ENCODE measurements at regions not wholly inside any gene's neighbourhood (a gene's known extent, or its start where the extent isn't known, plus 50 kb on each side); places are given as distances from the start of the nearest gene placed in this dataset.

DNA sequence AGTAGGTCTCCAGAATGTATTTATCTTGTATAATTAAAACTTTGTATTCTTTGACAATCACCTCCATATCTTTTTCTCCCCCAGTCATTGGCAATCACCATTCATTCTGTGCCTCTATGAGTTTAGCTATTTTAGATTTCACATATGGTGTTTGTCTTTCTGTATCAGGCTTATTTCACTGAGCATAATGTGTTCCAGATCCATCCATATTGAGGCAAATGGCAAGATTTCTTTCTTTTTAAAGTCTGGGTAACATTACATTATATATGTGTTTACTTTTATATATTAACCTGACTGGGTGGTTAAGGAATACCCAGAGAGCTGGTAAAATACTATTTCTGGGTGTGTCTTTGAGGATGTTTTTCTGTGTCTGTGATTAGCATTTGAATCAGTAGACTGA lies 486.6 kb downstream of the SQOR start:
- no peak for DNase-seq

DNA sequence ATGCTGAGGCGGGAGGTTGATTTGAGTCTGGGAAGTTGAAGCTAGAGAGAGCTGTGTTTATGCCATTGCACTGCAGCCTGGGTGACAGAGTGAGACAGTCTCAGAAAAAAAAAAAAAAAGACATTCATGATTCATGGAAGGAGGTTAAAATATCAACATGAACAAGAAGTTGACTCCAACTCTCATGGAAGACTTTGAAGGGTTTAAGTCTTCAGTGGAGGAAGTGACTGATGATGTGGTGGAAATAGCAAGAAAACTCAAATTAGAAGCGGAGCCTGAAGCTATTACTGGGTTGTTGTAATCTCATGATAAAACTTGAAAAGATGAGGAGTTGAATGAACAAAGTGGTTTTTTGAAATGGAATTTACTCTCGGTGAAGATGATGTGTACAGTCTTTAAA lies 491.8 kb downstream of the SQOR start:
- no peak for DNase-seq

DNA sequence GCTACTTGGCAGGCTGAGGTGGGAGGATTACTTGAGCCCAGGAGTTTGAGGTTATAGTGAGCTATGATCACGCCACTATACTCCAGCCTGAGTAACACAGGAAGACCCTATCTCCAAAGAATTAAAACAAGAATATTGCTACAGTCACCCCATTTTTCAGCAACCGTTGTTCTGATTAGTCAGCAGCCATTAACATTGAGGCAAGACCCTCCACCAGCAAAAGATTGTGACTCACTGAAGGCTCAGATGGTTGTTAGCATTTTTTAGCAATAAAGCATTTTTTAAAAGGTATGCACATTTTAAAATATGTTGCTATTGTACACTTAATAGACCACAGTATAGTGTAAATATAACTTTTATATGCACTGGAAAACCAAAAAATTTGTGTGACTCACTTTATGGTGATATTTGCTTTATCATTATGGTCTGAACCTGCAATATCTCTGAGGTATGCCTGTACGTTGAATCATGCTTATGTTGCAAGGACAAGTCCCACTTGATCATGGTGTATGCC lies 492.6 kb downstream of the SQOR start:
- DNase-seq, result no peak

DNA sequence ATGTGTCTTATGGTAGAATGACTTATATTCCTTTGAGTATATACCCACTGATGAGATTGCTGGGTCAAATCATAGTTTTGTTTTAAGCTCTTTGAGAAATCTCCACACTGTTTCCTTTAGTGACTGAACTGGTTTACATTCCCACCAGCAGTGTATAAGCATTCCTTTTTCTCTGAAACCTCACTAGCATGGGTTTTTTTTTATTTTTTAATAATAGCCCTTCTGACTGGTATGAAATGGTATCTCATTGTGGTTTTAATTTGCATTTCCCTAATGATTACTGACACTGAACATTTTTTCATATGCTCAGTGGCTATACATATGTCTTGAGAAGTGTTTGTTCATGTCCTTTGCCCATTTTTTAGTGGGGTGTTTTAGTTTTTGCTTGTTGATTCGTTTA lies 494.3 kb downstream of the SQOR start:
- DNase-seq, result no peak

DNA sequence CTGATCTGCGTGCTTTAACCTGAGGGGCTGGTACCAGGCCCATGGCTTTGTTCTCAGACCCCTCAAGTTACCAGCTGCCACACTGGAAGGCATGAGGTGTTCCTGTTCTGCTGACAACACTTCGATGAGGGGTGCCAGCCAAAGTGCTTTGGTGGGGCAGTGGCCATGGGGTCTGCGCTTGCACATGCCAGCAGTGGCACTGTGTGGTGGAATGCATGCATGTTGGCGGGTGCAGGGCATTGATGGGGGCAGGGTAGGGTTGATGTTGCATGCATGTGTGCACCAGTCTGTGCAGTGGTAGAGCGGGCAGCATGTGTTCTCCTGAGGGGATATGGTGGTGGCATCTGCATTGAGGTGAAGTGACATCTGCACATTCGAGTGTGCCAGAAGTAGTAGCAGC lies 497.0 kb downstream of the SQOR start:
- no peak for DNase-seq

DNA sequence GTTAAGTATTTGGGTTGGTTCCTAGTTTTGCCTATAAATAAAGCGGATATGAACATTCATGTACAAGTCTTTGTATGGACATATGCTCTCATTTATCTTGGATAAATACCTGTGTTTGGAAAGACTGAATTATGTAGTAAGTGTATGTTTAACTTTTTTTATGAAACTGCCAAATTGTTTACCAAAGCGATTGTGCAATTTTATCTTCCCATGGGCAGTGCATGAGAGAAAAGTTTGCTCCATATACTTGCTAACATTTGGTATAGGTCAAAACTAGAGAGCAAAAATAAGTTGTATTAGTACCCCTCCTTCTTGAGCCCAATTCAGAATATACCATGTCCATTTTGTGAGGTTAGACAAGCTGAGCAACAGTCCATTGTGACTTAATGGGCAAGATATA lies 502.6 kb downstream of the SQOR start:
- DNase-seq, result no peak

DNA sequence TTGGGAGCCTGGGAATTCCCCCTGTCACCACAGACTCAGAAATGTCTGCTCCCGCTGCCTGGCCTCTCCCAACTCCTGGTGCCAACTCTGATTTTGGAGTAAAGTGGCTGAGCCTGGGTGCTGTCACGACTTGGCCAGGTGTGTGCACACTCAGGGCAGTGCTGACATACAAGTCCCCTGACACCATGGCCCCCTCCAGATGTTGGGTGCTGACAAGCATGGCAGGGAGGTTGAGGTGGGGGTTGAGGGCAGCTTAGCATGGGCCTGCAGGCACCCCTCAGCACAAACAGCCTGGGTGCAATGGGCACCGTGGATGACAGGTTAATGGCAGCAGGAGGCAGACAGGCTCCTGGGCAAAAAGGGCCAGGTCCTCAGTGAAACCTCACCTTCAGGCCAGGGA lies 511.2 kb downstream of the SQOR start:
- no peak for DNase-seq

DNA sequence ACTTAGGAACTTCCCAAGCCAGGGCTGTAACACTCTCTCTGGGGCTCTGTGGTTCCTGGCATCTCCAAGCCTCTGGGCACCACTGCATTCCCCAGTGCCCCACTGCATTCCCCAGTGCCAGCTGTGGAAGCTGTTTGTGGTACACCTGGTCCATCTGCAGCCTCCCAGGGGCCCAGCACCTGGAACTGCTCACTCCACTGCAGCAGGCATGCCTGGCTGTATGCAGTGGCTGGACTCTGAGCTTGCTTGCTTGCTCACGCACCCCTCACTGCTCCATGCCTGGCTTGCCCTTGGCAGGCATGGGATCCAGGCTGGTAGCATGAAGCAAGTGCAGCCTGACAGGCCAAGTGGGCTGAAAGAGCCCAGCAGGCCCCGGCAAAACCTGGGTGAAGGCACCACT lies 512.1 kb downstream of the SQOR start:
- no peak for DNase-seq

DNA sequence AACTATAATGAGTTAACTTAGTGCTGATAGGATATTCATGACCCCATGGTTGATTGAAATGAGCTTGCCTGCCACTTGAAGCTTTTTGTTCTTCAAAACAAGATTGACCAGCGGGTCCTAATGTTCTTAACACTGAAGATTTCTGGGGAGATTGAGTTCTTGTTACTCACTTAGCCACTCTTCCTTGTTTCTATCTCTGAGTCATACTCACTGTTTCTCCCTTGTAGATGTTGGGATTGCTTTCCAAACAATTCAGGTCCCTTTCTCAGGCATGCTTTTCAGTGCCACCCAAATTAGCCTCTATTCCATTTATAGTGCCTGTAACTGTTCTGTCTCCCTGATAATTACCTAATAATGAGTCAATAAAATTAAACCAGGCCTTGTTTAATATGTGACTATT lies 517.0 kb downstream of the SQOR start:
- no peak for DNase-seq

DNA sequence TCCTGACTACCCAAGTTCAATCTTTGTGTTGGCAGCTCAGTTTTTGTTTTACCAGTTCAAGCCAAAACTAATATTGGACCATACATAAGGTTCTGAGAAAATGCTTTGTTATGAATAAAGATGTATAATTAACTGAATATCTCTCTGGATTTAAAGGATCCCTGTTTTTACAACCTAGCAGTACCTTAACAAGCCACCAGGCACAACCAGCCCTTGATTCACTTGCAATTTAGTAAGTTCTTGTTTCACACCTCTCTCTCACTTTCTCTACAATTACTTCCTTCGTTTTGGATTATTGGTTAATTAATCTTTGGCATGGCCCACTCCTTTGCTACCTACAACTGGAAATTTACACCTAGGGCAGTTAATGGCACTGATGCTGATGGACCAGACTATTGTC lies 531.9 kb downstream of the SQOR start:
- no peak for DNase-seq

DNA sequence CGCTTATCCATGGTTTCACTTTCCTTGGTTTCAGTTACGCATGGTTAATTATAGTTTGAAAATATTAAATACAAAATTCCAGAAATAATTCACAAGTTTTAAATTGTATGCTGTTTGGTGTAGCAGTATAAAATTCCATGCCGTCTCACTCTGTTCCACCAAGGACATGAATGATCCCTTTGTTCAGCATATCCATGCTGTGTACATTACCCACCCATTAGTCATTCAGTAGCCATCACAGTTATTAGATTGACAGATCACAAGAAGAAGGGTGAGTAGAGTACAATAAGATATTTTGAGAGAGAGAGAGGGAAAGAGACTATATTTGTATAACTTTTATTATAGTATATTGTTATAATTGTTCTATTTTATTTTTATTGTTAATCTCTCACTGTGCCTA lies 535.5 kb downstream of the SQOR start:
- no peak for DNase-seq

DNA sequence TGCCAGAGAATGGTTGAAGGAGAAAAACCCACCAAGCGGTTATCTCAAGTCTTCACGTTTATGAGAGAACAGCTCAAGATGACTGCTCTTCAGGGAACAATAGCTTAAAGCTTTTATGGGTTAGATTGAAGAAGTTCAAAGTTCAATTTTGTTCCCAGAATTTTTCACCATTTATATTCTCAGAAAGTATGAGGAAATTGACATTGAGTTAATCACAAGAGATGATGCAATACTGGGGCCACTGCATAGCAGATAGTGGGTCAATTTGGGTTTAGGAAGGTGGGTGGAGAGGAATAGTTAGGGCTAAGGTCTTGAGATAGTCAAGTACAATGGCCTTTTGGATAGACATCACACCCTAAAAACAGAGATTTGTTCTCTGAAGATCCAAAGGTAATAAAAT lies 539.3 kb downstream of the SQOR start:
- DNase-seq, result no peak

DNA sequence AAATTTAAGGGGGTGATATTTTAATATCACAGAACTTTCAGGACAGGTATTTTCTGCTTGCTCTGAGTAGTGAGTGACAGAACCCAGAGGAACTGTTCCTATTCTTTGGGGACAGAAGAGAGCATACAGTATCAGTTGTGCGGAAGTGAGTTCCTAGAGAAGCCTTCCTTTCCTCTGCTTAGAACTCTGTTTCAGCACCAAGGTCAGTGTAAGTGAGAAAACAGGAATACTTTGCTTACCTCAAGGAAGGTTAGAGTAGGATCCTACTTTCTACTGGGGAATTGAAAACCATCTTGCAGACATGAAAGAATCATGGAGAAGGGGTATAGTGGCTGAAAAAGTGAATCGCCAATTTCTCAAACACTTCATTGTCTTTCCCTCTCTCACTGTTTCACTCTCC lies 542.4 kb downstream of the SQOR start:
- DNase-seq, result no peak

DNA sequence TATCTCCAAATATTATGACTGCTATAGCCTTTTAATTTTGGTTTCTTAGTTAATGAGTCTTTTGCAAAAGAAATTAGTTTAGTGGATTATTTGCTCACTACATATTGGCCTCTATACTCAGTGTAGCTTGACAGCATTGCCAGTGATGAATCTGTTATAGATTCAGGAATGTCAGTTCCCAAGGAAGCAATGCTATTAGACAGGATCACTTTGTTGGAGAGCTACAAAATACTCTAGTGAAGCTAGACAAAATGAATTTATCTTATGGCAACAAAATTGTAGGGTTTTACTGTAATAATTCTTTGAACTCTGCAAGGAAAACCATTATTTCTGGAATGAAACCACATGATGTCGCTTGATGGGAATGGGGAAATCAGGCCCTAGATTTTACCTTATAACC lies 543.3 kb downstream of the SQOR start:
- DNase-seq, result no peak

DNA sequence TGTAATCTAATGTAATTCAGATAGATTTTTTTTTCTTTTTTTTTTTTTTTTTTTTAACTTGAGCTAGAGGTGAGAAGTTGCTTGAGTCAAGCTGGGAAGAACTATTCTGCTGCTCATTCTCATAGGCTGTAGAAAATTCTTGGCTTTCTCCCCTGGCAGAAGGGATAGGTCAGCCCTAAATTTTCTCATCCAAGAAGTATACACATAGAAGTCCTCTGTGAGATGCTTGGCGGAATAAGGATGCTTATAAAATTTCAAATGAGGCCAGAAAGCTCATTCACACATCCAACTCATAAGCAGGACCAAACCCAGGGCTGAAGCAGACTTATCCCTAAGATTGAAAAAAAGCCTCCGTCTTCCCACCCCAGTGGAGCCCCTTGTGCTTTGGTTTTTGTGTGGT lies 572.5 kb downstream of the SQOR start:
- DNase-seq, result no peak

DNA sequence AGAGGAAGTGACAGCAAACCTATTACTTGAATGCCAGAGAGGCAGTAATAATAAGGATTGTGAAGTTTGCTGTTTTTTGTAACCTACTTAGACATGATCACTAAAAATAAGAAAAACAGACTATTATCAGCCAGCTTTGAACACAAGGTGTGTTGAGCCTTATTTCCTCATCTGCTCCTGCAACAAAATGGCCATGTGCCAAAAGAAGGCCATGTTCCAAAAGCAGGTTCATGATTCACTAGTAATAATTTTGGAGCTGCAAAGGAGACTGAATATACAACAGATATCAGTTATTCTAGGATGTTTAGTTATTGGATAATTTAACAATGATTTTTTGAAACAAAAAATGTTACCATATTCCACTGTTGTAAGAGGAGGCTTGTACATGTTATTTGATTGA lies 578.7 kb downstream of the SQOR start:
- no peak for DNase-seq

DNA sequence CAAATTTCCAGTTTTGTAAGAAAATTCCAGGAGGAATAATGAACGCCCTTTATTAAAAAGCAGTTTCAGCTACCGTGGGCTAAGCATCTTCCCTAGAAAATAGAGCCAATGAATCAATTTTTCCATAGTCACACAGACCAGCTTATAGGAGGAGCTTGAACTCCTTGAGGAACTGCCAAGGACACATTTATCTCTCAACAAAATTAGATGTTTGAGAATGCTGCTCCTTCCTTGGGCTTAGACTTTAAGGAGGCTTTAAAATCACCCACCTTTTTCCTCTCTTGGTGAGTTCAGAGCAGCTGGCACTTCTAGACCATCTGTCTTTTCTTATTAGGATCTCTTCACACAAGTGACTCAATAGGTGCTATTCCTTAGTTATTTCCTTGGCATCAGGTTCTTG lies 588.0 kb downstream of the SQOR start:
- DNase-seq, result no peak

DNA sequence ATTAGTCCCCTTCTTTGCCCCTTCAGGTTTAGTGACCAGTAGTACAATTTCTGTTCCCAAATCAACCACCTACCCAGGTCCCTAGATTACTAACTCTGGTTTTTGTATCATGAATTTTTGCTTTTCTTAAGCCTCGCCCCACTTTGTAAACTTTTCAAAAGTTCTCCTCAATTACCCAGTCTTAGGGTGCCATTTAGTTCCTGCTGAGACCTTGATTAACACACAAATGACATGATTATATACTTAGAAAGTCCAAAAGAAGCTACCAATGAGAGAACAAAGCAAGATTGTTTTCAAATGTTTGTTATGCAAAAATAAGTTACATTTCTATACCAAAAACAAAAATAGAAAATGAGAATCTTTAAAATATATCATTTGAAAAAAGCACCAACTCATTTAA lies 594.4 kb downstream of the SQOR start:
- DNase-seq, result no peak

DNA sequence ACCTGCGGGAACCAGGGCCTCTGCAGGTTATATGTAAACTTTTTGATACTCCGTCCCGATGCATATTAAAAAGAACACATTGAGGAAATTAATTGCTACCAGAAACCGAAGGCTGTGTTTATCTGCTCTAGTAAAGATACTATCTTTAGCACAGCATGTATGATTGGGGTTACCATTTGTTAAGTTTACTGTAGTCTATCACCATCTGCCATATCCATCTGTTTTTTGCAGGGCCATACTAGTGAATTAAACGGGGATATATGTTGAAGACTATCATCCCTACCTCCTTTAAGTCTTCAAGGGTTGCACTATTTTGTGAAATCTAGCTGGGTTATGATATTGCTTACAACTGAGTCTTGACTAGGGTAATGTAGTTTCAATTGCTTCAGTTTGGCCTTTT lies 597.0 kb downstream of the SQOR start:
- no peak for DNase-seq

DNA sequence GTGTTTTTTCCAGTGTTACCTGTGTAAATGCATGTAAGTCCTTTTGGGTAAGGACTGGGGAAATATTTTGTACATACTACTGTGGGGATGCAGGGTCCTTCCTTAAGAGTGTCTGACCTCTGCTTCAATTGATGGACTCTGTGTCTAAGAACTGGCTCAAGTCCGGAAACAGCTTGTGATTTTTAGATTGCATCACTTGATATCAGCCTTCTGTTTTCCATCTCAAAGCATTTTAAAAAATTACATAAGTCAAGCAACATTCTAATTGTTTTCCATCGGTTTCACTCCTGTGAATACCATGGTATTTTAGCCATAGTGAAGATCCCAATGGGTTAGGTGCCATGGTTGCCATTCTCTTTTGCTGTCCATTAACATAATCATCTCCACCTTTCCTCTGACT lies 597.6 kb downstream of the SQOR start:
- no peak for DNase-seq

DNA sequence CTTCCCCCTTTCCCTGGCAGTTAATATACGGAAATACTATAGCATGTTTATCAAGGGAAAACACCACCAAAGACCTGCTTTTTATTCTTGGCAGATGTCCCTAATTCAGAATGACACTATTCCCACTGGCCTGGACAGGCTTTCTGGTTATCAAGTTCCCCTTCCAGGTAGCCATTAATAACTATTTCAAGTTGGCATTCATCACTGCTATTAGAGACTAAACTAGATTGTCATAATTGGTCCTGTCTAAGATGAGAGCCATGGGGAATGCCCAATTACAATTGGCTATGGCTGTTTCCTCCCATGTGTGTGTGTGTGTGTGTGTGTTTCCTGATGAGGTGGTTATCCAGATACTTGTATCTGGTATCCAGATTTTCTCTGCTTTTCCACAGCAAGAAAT lies 608.1 kb downstream of the SQOR start:
- no peak for DNase-seq

DNA sequence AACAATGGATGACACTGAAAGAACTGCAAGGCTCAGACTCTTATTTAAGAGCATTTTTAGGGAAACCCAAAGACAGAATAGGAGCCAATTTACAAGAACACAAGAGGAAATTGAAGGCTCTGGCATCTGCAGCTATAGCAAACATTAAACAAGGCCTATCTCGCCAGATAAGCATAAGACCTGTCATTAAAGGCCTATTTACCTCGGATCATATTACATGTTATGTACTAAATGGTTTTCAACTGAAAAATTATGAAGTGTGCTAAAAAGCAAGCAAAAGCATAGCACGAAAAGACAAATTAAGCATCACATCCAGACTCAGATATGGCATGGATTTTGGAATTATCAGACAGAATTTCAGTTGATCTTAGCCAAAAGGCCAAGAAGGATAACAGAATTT lies 617.1 kb downstream of the SQOR start:
- DNase-seq, result peak; percentile 90

DNA sequence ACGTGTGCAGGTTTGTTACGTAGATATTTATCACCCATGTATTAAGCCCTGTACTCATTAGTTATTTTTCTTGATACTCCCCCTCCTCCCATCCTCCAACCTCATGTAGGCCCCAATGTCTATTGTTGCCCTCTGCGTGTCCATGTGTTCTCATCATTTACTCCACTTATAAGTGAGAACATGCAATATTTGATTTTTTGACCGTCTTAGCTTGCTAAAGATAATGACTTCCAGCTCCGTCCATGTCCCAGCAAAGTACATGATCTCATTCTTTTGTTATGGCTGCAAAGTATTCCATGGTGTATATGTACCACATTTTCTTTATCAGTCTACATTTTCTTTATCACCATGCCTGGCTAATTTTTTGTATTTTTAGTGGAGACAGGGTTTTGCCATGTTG lies 623.2 kb downstream of the SQOR start:
- DNase-seq, result no peak

DNA sequence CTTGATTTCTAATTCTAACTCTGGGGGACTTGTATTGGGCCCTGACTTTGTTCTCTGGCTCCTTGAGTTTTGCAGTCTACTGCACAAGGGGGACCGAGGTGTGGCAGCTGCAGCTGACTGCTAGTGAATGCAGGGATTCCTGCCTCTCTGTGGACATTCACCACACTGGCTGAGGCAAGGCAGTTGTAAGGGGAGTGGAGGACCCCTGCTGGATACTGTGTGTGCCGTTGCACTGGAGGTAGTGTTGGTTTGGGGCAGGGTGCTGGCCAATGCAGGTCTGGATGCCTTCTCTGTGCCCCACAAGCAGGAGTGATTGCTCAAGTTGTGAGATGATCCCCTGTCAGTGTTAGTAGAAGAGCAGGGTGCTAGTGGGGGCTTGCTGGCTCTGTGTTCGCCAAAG lies 626.1 kb downstream of the SQOR start:
- no peak for DNase-seq

DNA sequence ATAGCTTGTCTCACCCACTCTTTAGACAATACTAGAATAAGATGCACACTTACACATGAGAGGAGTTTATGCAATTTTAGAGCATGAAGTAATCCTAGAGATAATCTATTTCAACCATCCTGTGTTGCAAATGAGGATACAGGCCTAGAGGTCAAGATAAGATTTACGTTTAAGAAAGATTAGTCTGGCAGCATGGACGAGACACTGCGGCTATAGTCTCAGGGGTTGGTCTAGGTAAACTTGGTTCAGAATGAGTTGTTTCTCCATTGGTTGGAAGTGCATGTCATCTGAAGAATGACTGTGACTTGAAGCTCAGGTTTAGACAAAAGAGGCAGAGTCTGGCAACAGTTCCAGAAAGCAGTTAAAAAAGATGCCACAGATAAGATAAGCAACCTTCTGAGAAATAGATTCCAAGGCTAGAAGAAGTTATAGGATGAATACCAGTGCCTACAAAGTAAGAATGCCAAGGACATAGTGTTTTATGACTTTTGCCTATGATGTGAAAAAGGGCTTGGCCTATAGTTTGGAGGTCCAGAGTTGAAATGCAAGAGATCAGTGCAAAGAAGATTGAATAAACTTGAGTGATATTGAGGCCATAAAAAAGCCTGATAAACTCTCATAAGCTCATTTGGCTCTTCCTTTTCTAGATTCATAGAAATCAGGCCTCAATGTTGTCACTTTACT lies 631.0 kb downstream of the SQOR start:
- DNase-seq, result no peak

DNA sequence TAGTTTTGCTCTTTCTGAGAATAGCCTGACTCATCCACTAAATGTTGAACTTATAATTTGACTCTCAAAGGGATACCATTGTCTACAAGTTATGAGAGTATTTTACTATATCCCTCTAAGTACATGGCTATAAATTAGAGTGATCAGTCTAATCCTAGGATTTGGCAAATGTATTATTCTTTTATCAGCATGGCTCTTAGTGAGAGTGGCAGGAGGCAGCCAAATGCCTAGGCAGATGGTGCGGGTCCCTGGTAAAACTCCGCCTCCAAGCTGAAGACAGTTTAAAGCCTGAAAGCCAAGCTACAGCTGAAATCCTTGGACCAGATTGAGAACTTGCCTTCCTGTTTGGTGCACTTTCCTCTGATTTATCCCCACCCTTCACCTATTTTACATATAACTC lies 631.8 kb downstream of the SQOR start:
- no peak for DNase-seq

All from NCI-H146 (cell line).